SKM-1 (cell line): ENCODE measurements at regions not wholly inside any gene's neighbourhood (a gene's known extent, or its start where the extent isn't known, plus 50 kb on each side); places are given as distances from the start of the nearest gene placed in this dataset.
"Not testable (repeated sequence)": the region's sequence is repeated elsewhere in the genome, so short reads cannot be mapped to it uniquely, and the experiment has no call there.

Experiments used
- DNase-seq: peaks from one replicate; lab custom pipeline; 2025; ENCODE audit not compliant: unreplicated experiment; lab: John Stamatoyannopoulos, UW

DNA sequence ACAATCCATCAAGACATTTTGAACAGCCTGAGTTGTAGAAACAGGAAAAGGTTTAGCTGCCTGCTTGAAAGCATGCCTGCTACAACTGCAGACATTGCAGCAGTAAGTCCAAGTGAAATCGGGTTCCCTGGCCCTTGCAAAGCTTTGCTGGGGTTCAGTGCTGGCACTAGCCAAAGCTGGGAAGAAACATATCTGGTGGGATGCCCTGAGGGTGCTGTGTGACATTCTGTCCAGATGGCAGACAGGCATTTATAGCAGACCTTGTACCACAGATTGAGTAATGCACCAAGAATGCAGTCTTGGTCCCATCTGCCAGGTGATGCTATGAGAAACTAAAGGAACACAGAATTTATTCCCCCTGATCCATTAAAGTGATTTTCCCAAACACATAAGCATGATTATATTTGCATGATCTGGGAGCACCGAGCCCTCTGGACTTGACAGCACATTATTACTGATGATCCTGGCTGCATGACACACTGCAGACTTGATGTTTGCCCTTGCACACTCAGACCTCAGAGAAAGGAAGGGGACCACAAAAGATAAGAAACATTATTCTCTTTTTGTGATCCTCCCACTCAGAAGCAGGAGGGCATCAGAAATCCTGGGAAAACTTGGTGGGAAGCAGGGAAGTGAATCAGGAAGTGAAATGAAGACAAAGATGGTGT lies 223.7 kb upstream of the FAM78B start:
- no peak for DNase-seq

DNA sequence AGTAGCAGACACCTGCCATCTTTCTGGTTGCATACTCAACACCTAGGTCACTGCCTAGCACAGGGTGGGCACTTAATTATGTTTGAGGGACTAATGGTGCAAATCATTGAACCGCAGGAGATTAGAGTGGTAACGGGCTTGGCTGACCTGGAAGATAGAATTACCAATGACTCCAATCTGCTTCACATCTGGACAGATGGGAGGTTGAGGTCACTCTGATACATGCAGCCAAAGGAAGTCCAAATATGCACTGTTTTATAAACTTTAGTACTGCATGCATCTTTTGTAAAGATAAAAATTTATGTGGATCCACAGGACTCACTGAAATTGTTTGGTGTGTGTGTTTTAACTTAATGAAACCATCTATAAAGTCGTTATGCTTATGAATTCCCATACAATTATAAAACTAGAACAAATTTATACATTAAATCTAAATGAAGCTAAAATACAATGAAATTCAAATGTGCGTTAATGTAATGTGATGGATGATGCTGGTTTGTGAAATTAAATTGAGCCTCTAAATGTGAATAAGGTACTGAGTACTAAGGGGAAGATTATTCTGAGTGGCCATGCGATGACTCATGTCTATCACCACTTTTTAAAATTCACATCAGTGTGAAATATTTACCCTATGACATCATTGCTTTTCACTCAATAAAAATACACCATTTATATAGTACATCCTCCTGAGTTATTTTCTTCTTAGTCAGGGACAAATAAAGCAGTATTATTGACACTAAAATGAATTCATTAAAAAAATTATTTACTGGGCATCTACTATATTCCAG lies 224.7 kb upstream of the FAM78B start:
- DNase-seq, result no peak

- DNase-seq, result no peak
These were observed 228.9 kb upstream of the FAM78B start for GRCh38 chr1:166395729-166396128.

DNA sequence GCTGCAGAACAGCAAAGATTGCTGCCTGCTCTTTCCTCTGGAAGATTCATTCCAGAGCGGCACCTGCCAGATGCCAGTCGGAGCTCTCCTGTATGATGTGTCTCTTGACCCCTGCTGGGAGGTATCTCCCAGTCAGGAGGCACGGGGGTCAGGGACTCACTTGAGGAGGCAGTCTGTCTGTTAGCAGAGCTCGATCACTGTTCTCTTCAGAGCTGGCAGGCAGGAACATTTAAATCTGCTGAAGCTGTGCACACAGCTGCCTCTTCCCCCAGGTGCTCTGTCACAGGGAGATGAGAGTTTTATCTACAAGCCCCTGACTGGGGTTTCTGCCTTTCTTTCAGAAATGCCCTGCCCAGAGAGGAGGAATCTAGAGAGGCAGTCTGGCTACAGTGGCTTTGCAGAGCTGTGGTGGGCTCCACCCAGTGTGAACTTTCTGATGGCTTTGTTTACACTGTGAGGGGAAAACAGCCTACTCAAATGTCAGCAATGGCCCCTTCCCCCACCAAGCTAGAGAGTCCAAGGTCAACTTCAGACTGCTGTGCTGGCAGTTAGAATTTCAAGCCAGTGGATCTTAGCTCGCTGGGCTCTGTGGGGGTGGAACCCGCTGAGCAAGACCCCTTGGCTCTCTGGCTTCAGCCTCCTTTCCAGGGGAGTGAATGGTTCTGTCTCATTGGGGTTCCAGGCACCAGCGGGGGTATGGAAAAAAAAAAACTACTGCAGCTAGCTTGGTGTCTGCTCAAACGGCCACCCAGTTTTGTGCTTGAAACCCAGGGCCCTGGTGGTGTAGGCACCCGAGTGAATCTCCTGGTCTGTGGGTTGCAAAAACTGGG lies 242.7 kb upstream of the FAM78B start:
- DNase-seq, result not testable (repeated sequence)

DNA sequence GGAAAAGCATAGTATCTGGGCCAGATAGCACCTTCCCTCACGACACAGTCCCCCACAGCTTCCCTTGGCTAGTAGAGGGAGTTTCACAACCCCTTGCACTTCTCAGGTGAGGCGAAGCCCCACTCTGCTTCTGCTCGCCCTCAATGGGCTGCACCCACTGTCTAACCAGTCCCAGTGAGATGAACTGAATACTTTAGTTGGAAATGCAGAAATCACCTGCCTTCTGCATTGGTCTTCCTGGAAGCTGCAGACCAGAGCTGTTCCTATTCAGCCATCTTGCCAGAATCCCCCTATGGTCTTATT lies 243.2 kb upstream of the FAM78B start:
- DNase-seq, result no peak

DNA sequence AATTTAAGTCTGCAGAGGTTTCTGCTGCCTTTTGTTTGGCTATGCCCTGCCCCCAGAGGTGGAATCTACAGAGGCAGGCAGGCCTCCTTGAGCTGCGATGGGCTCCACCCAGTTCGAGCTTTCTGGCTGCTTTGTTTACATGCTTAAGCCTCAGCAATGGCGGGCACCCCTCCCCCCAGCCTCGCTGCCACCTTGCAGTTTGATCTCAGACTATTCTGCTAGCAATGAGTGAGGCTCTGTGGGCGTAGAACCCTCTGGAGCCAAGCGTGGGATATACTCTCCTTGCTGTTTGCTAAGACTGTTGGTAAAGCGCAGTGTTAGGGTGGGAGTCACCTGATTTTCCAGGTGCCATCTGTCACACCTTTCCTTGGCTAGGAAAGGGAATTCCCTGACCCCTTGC lies 250.0 kb upstream of the FAM78B start:
- DNase-seq, result not testable (repeated sequence)

DNA sequence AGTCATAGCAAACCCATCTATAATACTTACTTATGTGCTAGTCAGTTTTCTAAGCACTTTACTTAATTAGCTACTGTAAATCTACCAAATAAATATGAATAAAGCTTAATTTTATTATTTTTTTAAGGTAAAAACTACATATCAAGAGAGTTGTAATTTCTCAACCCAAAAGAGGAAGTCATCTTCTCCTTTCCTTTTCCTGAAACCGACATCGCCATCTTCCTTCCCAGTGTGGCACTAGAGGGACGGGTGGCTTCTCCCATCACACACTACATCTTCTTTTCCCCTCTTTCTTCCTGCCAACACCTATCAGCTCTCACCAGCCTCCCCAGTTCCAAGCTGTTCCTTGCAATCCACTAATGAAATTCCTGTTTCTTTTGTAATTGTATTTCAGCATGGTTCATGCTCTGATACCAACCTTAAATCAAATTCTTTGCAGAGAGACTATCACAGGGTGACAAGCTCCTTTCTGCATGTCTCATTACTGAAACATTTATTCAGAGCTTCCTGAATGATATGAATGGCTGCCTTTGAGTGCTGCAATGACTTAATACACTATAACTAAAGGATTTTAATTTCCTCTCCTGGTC lies 251.6 kb upstream of the FAM78B start:
- no peak for DNase-seq

GRCh38 chr1:166422586-166422985 lies 255.8 kb upstream of the FAM78B start:
- DNase-seq, result not testable (repeated sequence)

DNA sequence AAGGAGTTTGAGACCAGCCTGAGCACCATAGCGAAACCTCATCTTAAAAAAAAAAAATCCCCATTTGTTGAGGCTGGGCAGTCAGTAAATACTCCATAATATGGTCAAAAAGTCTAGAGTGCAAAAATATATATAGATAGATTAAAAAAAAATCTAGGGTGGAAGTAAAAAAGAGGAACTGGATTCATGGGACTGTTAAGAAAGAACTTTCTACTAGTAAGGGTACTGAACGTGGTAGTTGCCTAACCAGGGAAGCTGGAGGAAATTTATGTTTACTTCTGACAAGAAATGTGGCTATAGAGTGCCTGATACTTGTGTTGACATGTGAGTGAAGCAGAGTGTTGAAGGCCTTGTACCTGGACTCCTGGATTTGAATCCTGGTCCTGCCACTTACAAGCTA lies 265.9 kb upstream of the FAM78B start:
- DNase-seq, result peak; percentile 26

- DNase-seq, result not testable (repeated sequence)
These were observed 266.9 kb upstream of the FAM78B start for GRCh38 chr1:166433404-166434304.

DNA sequence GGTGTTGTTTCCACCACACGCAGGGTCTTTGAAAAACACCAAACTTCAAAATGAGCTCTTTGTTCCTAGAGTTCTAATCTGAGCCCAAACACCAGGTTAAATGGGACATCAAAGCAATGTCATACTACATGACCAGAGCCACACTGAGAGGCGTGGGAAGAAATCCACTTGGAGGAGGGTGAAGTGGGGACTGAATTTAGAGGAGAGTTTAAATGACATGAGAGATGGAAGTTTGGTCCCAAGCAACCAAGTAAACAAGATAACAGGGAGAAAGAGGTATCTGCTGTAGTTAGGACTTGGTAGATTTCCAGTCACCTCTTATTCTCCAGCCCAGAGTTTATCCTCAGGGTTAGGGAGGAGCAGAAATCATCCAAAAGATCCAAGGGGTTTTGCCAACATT lies 290.9 kb upstream of the FAM78B start:
- DNase-seq, result no peak

DNA sequence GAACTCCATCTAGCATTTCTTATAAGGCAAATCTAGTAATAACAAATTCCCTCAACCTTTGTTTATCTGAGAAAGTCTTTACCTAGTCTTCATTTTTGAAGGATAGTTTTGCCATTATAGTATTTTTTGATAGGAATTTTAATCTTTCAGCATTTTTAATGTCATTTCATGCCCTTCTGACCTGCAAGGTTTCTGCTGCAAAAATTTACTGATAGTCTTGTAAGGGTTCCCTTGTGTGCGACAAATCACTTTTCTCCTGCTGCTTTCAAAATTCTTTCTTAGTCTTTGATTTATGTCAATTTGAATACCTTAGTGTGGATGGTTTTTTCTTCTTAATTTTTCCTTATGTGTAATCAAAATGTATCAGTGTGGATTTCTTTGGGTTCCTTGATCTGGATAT lies 297.5 kb upstream of the FAM78B start:
- no peak for DNase-seq

- no peak for DNase-seq
These were observed 303.2 kb upstream of the FAM78B start for GRCh38 chr1:166470014-166470413.

- no peak for DNase-seq
These were observed 303.6 kb upstream of the FAM78B start for GRCh38 chr1:166470441-166470840.

GRCh38 chr1:166471359-166471758 lies 304.6 kb upstream of the FAM78B start:
- no peak for DNase-seq

- DNase-seq, result no peak
These were observed 312.3 kb upstream of the FAM78B start for GRCh38 chr1:166479052-166479631.

- no peak for DNase-seq
These were observed 317.7 kb upstream of the FAM78B start for GRCh38 chr1:166484471-166484870.

GRCh38 chr1:166484871-166485270 lies 318.1 kb upstream of the FAM78B start:
- no peak for DNase-seq

DNA sequence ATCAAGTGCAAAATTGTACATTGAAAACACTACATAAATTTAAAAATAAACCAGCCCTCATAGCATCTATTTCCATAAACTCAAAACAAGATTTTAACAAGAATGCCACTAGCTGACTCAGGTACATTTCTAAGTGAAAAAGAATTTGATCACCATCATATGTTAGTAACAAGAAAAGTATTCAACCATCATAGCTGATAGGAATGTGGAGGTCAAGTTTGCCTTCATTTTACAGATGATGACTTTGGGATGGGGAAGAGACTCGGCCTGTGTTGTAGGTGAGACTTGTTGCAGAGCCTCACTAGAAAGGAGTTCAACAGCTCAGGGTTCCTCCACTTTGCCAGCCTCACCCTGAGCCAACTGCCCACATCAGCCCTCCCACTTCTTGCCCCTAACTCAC lies 318.8 kb upstream of the FAM78B start:
- no peak for DNase-seq

- DNase-seq, result no peak
These were observed 321.5 kb upstream of the FAM78B start for GRCh38 chr1:166488327-166488726.
